Adrenal gland (tissue), 9 donors: ENCODE measurements at regions not wholly inside any gene's neighbourhood (a gene's known extent, or its start where the extent isn't known, plus 50 kb on each side); places are given as distances from the start of the nearest gene placed in this dataset.

Experiments used
- DNase-seq, 7 donors: peaks; one replicate each; pipeline ENCODE4 v3.0.0-alpha.2; 2019 to 2020
- H3K27ac ChIP-seq, 5 donors: fragments of 200-600 bp; sonication (generic) in 4 of 5; 1 replicate in 3 of 5; 2 replicates in 2 of 5; pipeline versions ENCODE4 v1.5.1 to v1.8.0; 2016 to 2020; ENCODE audit warnings: mild to moderate bottlenecking in 1 of 5
- H3K27me3 ChIP-seq: fragments of 200-600 bp; 2 replicates; pipeline ENCODE4 v1.8.0; 2021
- H3K36me3 ChIP-seq, 2 donors: fragments of 200-600 bp; replicated peaks in 1 of 2; 1 replicate in 1 of 2; 2 replicates in 1 of 2; pipeline versions ENCODE4 v1.5.1 to v1.8.0; 2018 to 2022
- H3K4me1 ChIP-seq, 2 donors: fragments of 200-600 bp; replicated peaks in 1 of 2; 1 replicate in 1 of 2; 2 replicates in 1 of 2; pipeline versions ENCODE4 v1.5.1 to v1.8.0; 2018 to 2021
- H3K4me3 ChIP-seq, 4 donors: fragments of 200-600 bp; sonication (generic) in 3 of 4; one replicate each; pipeline ENCODE4 v1.5.1; 2016 to 2018
- H3K9me3 ChIP-seq, 3 donors: fragments of 200-600 bp; sonication (generic) in 1 of 3; replicated peaks in 1 of 3; 1 replicate in 2 of 3; 2 replicates in 1 of 3; pipeline versions ENCODE4 v1.5.1 to v1.8.0; 2016 to 2021
- CTCF ChIP-seq, 6 experiments: fragments of 450-650 bp in 4 of 6; fragments of 200-600 bp in 2 of 6; sonication (generic) in 1 of 6; IDR thresholded peaks; 1 replicate in 5 of 6; 2 replicates in 1 of 6; pipeline versions ENCODE4 v1.5.1 to v1.8.0; 2016 to 2021; ENCODE audit warnings: antibody characterized with exemption in 6 of 6, mild to moderate bottlenecking in 2 of 6, moderate library complexity in 1 of 6
- POLR2A ChIP-seq, 2 donors: fragments of 450-650 bp; IDR thresholded peaks; one replicate each; pipeline ENCODE4 v1.6.1; 2017; ENCODE audit warnings: antibody characterized with exemption in 2 of 2, mild to moderate bottlenecking in 2 of 2, moderate library complexity in 1 of 2
- WGBS, 4 donors: extraction: QIAGEN DNeasy Blood & Tissue Kit in 2 of 4; methylation state at CpG; one replicate each; pipeline versions ENCODE4 v1.1.5 to v1.1.7; 2013 to 2017; 5-methylcytosine and 5-hydroxymethylcytosine counted together
- intact Hi-C, 2 donors: fragments of 100-400 bp; cut with DNase I; formaldehyde crosslinking; loops; one replicate each; pipeline versions ENCODE4 v1.14.1 to v1.15.0; 2022 to 2023
- donor health status: healthy with polysubstance abuse.
- donor health status: Bipolar disorder and iron deficiency.
- donor health status: DM: yes; HTN: yes; CAD: no.
- donor health status: DM: no; HTN: no; CAD: no.
- donor health status: DM: no; HTN: no; CAD: no.

- Histone ChIP-seq H3K4me1 (no peaks in the 10 kb centered on the region), H3K9me3 (peaks cover 0 to 6% (median 0%) of the 10 kb centered on the region in 3 donors), H3K4me3 (no peak overlapping the region), H3K27me3 (no peaks in the 10 kb centered on the region), H3K36me3 (no peaks in the 10 kb centered on the region), H3K27ac (no peak overlapping the region)
- no peak for TF ChIP-seq CTCF (IDR thresholded peaks at IDR 0.05)
- no peak for TF ChIP-seq POLR2A (IDR thresholded peaks at IDR 0.05)
- 62 to 70% (median 66%) methylated on average over 19 of the region's 19 CpGs for WGBS, 4 donors
- DNase-seq: no peak
- intact Hi-C loops: no loop called here
Observed at GRCh38 chr18:46302528-46303485, 198.6 kb downstream of the HAUS1 start.

- TF ChIP-seq CTCF (IDR thresholded peaks at IDR 0.05) (no peak), POLR2A (IDR thresholded peaks at IDR 0.05) (no peak)
- H3K27me3 ChIP-seq: no peaks in the 10 kb centered on the region
- H3K4me1 ChIP-seq: no peaks in the 10 kb centered on the region
- no peak for DNase-seq
- intact Hi-C loops: no loop called here
- WGBS, 4 donors: 88 to 97% (median 92%) methylated on average over 4 of the region's 4 CpGs
- H3K27ac ChIP-seq: no peak overlapping the region
- no peak overlapping the region for H3K4me3 ChIP-seq
- H3K9me3 ChIP-seq: peaks cover 0 to 6% (median 0%) of the 10 kb centered on the region in 3 donors
- no peaks in the 10 kb centered on the region for H3K36me3 ChIP-seq
Observed at GRCh38 chr18:46310258-46310657, 206.1 kb downstream of the HAUS1 start.

- no peak for DNase-seq
- H3K27me3 ChIP-seq: no peaks in the 10 kb centered on the region
- no peak overlapping the region for H3K4me3 ChIP-seq
- TF ChIP-seq CTCF (IDR thresholded peaks at IDR 0.05) (no peak), POLR2A (IDR thresholded peaks at IDR 0.05) (no peak)
- WGBS, 4 donors: 89 to 94% (median 92%) methylated on average over 8 to 9 of the region's 9 CpGs
- no peaks in the 10 kb centered on the region for H3K4me1 ChIP-seq
- H3K9me3 ChIP-seq: peaks cover 0 to 6% (median 0%) of the 10 kb centered on the region in 3 donors
- H3K36me3 ChIP-seq: no peaks in the 10 kb centered on the region
- intact Hi-C loops: no loop called here
- no peak overlapping the region for H3K27ac ChIP-seq
Observed at GRCh38 chr18:46310675-46311345, 206.6 kb downstream of the HAUS1 start.

- DNase-seq: no peak
- Histone ChIP-seq H3K27ac (no peak overlapping the region), H3K27me3 (no peaks in the 10 kb centered on the region), H3K9me3 (peaks cover 0 to 6% (median 0%) of the 10 kb centered on the region in 3 donors), H3K4me3 (no peak overlapping the region), H3K4me1 (no peaks in the 10 kb centered on the region), H3K36me3 (no peaks in the 10 kb centered on the region)
- TF ChIP-seq CTCF (IDR thresholded peaks at IDR 0.05) (no peak), POLR2A (IDR thresholded peaks at IDR 0.05) (no peak)
- intact Hi-C loops: no loop called here
- 71 to 86% (median 82%) methylated on average over 4 of the region's 4 CpGs for WGBS, 4 donors
Observed at GRCh38 chr18:46311491-46311890, 207.3 kb downstream of the HAUS1 start.
